CD4-positive, alpha-beta T cell (primary cell): ENCODE measurements at regions not wholly inside any gene's neighbourhood (a gene's known extent, or its start where the extent isn't known, plus 50 kb on each side); places are given as distances from the start of the nearest gene placed in this dataset.

Experiments
- ATAC-seq: fragments of 200-7000 bp; cut with Tn5 transposase; one replicate; pipeline ENCODE4 v1.10.0; 2022; ENCODE audit warnings: mild to moderate bottlenecking; ENCODE audit not compliant: poor library complexity
- CTCF ChIA-PET: fragments of 350-600 bp; sonication (Branson Sonifier 250); formaldehyde crosslinking; loops from one replicate; lab custom pipeline; 2021; ENCODE audit warnings: antibody characterized with exemption, inconsistent platforms; lab: Charles Lee
- POLR2A ChIA-PET: fragments of 350-600 bp; sonication (Branson Sonifier 250); formaldehyde crosslinking; loops from one replicate; lab custom pipeline; 2021; ENCODE audit warnings: antibody characterized with exemption, inconsistent platforms; lab: Charles Lee
- DNase-seq, 14 experiments: peaks; one replicate each; pipeline ENCODE4 v3.0.0-alpha.2; 2013 to 2020; ENCODE audit warnings: mixed read lengths in 2 of 14
- H3K27ac ChIP-seq, 2 donors: one replicate each; pipeline versions ENCODE4 v1.5.1 to v1.7.0; 2013; ENCODE audit warnings: low read length in 2 of 2, low read depth in 1 of 2, mild to moderate bottlenecking in 1 of 2
- H3K27me3 ChIP-seq, 2 experiments: 1 replicate in 1 of 2; 2 replicates in 1 of 2; pipeline versions ENCODE4 v1.6.1 to v1.7.0; 2013; ENCODE audit warnings: low read length in 2 of 2, control low read depth in 1 of 2, mild to moderate bottlenecking in 1 of 2, moderate library complexity in 1 of 2; ENCODE audit not compliant: insufficient read depth in 2 of 2, control insufficient read depth in 1 of 2
- H3K36me3 ChIP-seq: one replicate; pipeline ENCODE4 v1.6.1; 2013; ENCODE audit warnings: low read length, control low read depth; ENCODE audit not compliant: insufficient read depth
- H3K4me1 ChIP-seq: one replicate; pipeline ENCODE4 v1.6.1; 2013; ENCODE audit warnings: low read length, control low read depth; ENCODE audit not compliant: insufficient read depth
- H3K4me3 ChIP-seq: one replicate; pipeline ENCODE4 v1.5.1; 2013; ENCODE audit warnings: mild to moderate bottlenecking, low read length, moderate library complexity
- H3K9me3 ChIP-seq, 2 experiments: 1 replicate in 1 of 2; 2 replicates in 1 of 2; pipeline versions ENCODE4 v1.6.1 to v1.7.0; 2013; ENCODE audit warnings: low read length in 2 of 2, mild to moderate bottlenecking in 2 of 2, control low read depth in 1 of 2, moderate library complexity in 1 of 2; ENCODE audit not compliant: control insufficient read depth in 1 of 2, insufficient read depth in 1 of 2
- H3K27ac Mint-ChIP-seq: one replicate; pipeline ENCODE4 v1.8.0; 2020; ENCODE audit warnings: mixed read lengths
- H3K27me3 Mint-ChIP-seq: one replicate; pipeline ENCODE4 v1.8.0; 2021; ENCODE audit warnings: mixed read lengths
- H3K36me3 Mint-ChIP-seq: one replicate; pipeline ENCODE4 v1.8.0; 2021; ENCODE audit warnings: low read depth, mixed read lengths
- H3K4me1 Mint-ChIP-seq: one replicate; pipeline ENCODE4 v1.8.0; 2021; ENCODE audit warnings: low read depth, mixed read lengths
- H3K4me3 Mint-ChIP-seq: one replicate; pipeline ENCODE4 v1.8.0; 2020; ENCODE audit warnings: mild to moderate bottlenecking, mixed read lengths
- H3K9me3 Mint-ChIP-seq: one replicate; pipeline ENCODE4 v1.8.0; 2020; ENCODE audit warnings: mixed read lengths
- intact Hi-C, 2 experiments: fragments of 100-400 bp; cut with DNase I in 1 of 2; cut with micrococcal nuclease in 1 of 2; formaldehyde crosslinking; loops; one replicate each; pipeline versions ENCODE4 v1.15.1 to v1.9.0; 2023 to 2025; cut with DNase I, micrococcal nuclease
- TF ChIP-seq, protein P1 (sequence below): fragments of 200-600 bp; IDR thresholded peaks from one replicate; pipeline ENCODE4 v1.8.0; 2022; ENCODE audit warnings: antibody characterized with exemption, mild to moderate bottlenecking

GRCh38 chr17:70969521-70970034 lies 800.2 kb downstream of the KCNJ2 start:
- DNase-seq = no peak
- peaks cover 0 to 4% of the 10 kb centered on the region in 2 experiments for H3K9me3 ChIP-seq
- H3K4me1 Mint-ChIP-seq = no peaks in the 10 kb centered on the region
- no peaks in the 10 kb centered on the region for H3K27me3 ChIP-seq
- TF ChIP-seq, protein P1, sequence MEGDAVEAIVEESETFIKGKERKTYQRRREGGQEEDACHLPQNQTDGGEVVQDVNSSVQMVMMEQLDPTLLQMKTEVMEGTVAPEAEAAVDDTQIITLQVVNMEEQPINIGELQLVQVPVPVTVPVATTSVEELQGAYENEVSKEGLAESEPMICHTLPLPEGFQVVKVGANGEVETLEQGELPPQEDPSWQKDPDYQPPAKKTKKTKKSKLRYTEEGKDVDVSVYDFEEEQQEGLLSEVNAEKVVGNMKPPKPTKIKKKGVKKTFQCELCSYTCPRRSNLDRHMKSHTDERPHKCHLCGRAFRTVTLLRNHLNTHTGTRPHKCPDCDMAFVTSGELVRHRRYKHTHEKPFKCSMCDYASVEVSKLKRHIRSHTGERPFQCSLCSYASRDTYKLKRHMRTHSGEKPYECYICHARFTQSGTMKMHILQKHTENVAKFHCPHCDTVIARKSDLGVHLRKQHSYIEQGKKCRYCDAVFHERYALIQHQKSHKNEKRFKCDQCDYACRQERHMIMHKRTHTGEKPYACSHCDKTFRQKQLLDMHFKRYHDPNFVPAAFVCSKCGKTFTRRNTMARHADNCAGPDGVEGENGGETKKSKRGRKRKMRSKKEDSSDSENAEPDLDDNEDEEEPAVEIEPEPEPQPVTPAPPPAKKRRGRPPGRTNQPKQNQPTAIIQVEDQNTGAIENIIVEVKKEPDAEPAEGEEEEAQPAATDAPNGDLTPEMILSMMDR = no peak
- ChIA-PET CTCF (no interaction called here), POLR2A (interaction anchor here (0.6 kb wide), 1 partner anchor 203 kb away, joined by 4 read pairs; no protein-coding TSS in a partner anchor)
- no peak overlapping the region for H3K27ac ChIP-seq
- no peak overlapping the region for H3K4me3 Mint-ChIP-seq
- no peak overlapping the region for H3K4me3 ChIP-seq
- H3K36me3 Mint-ChIP-seq = no peaks in the 10 kb centered on the region
- H3K4me1 ChIP-seq = no peaks in the 10 kb centered on the region
- intact Hi-C loops = no loop called here
- H3K36me3 ChIP-seq = no peaks in the 10 kb centered on the region
- no peak overlapping the region for H3K27ac Mint-ChIP-seq
- H3K9me3 Mint-ChIP-seq = peaks cover 14% of the 10 kb centered on the region
- H3K27me3 Mint-ChIP-seq = no peaks in the 10 kb centered on the region
- ATAC-seq = no peak

DNA sequence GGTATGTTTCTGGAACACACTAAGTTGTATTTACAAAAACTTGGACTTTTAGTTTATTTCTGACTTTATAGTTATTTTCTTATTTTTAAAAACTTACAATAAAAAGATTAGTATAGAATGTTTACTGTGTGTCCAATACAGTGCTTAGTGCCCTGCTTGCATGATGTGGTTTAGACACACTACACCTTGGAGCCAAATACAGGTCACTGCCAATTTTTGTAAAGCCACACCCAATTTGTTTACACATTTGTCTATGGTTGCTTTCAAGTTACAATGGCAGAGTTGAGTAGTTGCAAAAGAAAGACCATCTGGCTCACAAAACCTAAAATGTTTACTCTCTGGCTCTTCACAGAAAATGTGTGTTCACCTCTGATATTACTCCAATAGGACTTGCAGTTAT lies 807.1 kb downstream of the KCNJ2 start:
- Histone ChIP-seq H3K9me3 (no peaks in the 10 kb centered on the region), H3K36me3 (no peaks in the 10 kb centered on the region), H3K27ac (no peak overlapping the region), H3K4me1 (no peaks in the 10 kb centered on the region), H3K27me3 (no peaks in the 10 kb centered on the region), H3K4me3 (no peak overlapping the region)
- DNase-seq = no peak
- no peaks in the 10 kb centered on the region for H3K4me1 Mint-ChIP-seq
- no peaks in the 10 kb centered on the region for H3K36me3 Mint-ChIP-seq
- TF ChIP-seq, protein P1 = no peak
- CTCF ChIA-PET = no interaction called here
- H3K4me3 Mint-ChIP-seq = no peak overlapping the region
- intact Hi-C loops = no loop called here
- no peaks in the 10 kb centered on the region for H3K27me3 Mint-ChIP-seq
- peaks cover 4% of the 10 kb centered on the region for H3K9me3 Mint-ChIP-seq
- POLR2A ChIA-PET = no interaction called here
- ATAC-seq = no peak
- no peak overlapping the region for H3K27ac Mint-ChIP-seq

- H3K36me3 Mint-ChIP-seq = no peaks in the 10 kb centered on the region
- TF ChIP-seq, protein P1 = no peak
Measured at GRCh38 chr17:70984873-70985272, 815.5 kb downstream of the KCNJ2 start.

More at GRCh38 chr17:70984873-70985272, 815.5 kb downstream of the KCNJ2 start:
- Mint-ChIP-seq H3K4me3 (no peak overlapping the region), H3K27me3 (no peaks in the 10 kb centered on the region), H3K9me3 (peaks cover 17% of the 10 kb centered on the region), H3K4me1 (no peaks in the 10 kb centered on the region), H3K27ac (no peak overlapping the region)
- no peak for ATAC-seq
- Histone ChIP-seq H3K4me3 (no peak overlapping the region), H3K36me3 (no peaks in the 10 kb centered on the region), H3K4me1 (no peaks in the 10 kb centered on the region), H3K27me3 (no peaks in the 10 kb centered on the region), H3K27ac (no peak overlapping the region), H3K9me3 (peaks cover 4 to 9% of the 10 kb centered on the region in 2 experiments)
- ChIA-PET CTCF (no interaction called here), POLR2A (no interaction called here)
- no peak for DNase-seq
- intact Hi-C loops = no loop called here
